Astrocyte of the spinal cord (primary cell): ENCODE measurements at regions not wholly inside any gene's neighbourhood (a gene's known extent, or its start where the extent isn't known, plus 50 kb on each side); places are given as distances from the start of the nearest gene placed in this dataset.
A peak's percentile ranks its signal among the peaks of the same experiment; 100 is the strongest.
"Not testable (repeated sequence)": the region's sequence is repeated elsewhere in the genome, so short reads cannot be mapped to it uniquely, and the experiment has no call there.

Experiments used
- DNase-seq: peaks from one replicate; pipeline ENCODE4 v3.0.0; 2011; ENCODE audit warnings: low read depth, low spot score
- H3K4me3 ChIP-seq: 2 replicates; pipeline ENCODE4 v1.5.1; 2011; ENCODE audit warnings: low read depth, mild to moderate bottlenecking, low read length, moderate library complexity
- in situ Hi-C: cut with HindIII; loops from 2 replicates; pipeline ENCODE4 v1.10.0; 2017; ENCODE audit warnings: low sequenced_read_pairs
- TF ChIP-seq, protein P1 (sequence below): IDR thresholded peaks from 2 replicates; pipeline ENCODE4 v1.5.1; 2012; ENCODE audit warnings: low read depth, mild to moderate bottlenecking, low read length, inconsistent platforms

DNA sequence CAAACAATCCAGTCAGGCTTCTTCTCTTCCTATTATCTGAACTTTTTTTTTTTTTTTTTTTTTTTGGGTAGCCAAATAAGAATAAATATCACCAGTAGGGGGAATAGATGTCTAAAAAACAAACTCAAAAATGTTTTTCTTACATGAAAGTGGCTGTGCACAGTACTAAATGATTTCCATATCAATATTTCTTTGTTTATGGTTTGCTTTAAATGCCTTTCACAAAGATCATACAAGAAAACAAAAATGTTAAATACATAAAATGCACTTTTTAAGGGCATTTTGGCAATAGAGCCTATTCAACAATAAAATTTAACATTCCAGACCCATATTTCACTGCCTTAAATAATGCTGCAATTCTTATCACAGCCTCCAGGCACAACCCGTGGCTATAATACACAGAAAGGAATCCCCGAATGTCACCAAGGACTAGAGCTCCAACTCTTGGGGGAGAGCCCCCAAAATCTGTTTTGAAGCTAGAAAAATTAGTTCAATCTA is 91.1 kb upstream of the TBCA start:
- DNase-seq = peak; percentile 48
- TF ChIP-seq, protein P1, sequence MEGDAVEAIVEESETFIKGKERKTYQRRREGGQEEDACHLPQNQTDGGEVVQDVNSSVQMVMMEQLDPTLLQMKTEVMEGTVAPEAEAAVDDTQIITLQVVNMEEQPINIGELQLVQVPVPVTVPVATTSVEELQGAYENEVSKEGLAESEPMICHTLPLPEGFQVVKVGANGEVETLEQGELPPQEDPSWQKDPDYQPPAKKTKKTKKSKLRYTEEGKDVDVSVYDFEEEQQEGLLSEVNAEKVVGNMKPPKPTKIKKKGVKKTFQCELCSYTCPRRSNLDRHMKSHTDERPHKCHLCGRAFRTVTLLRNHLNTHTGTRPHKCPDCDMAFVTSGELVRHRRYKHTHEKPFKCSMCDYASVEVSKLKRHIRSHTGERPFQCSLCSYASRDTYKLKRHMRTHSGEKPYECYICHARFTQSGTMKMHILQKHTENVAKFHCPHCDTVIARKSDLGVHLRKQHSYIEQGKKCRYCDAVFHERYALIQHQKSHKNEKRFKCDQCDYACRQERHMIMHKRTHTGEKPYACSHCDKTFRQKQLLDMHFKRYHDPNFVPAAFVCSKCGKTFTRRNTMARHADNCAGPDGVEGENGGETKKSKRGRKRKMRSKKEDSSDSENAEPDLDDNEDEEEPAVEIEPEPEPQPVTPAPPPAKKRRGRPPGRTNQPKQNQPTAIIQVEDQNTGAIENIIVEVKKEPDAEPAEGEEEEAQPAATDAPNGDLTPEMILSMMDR = peak; percentile 32
- in situ Hi-C loops = no loop called here
- H3K4me3 ChIP-seq = no peak overlapping the region

DNA sequence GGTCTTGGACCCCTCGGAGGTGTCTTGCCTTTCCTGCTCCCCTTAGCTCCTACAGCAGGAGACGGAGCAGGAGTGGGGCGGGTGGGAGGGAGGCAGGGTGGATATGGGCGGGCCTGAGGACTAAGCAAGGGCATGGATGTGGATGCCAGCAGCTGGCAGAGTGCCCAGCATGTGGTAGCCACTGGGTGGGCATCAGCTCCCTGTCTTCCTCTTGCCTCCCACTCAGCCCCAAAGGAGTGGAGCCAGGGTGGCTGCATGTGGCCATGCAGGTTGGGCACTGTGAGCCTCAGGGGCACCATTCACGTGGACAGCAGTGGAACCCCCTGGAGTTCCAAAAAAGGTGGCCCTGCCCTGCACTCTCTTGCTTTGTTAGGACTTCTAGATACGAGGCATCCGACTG is 90.1 kb upstream of the TBCA start:
- in situ Hi-C loops = no loop called here
- no peak for DNase-seq
- TF ChIP-seq, protein P1 = no peak

DNA sequence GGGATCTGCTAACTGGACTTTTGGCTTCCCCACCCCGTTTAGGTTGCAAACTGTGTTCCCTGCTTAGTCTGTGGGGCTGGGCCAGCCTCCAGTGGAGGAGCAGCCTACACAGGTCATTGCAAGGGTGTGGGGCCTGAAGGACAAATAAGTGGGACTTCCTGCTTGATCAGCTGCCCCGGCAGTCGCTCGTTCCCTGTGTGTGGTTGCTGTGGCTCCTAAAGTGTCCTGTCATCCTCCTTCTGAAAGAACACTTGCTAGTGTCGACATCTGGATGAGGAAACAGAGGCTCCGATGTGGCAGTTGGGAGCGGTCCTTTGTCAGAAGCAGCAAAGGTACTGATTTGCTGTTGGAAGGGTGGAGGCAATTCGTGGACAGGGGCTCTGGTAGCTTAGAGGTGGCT is 88.9 kb upstream of the TBCA start:
- H3K4me3 ChIP-seq = no peak overlapping the region
- DNase-seq = no peak
- TF ChIP-seq, protein P1 = no peak
- in situ Hi-C loops = no loop called here

More for the DNA sequence above, 90.1 kb upstream of the TBCA start:
- H3K4me3 ChIP-seq = no peak overlapping the region

DNA sequence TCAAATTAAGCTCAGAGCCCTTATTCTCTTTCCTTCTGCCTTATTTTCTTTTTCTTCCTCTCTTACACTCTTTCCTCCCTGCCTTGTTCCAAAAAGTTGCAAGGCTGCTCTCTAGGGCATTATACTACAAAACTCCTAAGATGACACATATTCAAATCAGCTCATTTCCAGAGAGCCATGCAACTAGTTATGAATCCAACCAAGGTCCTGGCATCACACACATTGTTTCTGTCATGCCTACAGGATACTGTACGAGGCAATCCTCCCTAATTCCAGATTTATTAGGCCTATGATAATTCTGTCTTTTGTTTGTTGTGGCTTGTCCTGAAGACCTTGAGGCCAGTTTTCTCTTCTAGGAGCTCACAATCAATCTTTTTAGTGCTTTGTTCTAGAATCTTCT is 87.0 kb upstream of the TBCA start:
- DNase-seq = no peak
- H3K4me3 ChIP-seq = no peak overlapping the region
- TF ChIP-seq, protein P1 = no peak
- in situ Hi-C loops = no loop called here

DNA sequence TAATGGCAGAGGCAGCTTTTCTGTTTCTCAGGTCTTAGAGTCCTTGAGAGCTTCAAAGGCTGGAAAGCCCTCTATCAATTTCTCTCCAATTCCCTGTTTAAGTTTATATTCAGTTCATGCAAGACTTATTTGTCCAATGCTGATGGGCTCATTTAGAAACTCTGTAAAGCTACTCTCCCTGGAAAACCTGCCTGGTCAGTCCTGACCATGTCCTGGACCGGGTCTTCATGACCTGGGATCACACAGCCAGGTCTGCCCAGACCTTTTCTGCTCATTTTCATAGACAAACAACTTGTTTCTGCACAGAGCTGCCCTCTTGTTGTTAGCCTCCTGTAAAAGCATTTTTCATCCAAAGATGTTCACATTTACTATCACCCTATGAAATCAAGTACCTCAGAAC is 85.4 kb upstream of the TBCA start:
- TF ChIP-seq, protein P1 = no peak
- no peak overlapping the region for H3K4me3 ChIP-seq
- in situ Hi-C loops = no loop called here
- no peak for DNase-seq

DNA sequence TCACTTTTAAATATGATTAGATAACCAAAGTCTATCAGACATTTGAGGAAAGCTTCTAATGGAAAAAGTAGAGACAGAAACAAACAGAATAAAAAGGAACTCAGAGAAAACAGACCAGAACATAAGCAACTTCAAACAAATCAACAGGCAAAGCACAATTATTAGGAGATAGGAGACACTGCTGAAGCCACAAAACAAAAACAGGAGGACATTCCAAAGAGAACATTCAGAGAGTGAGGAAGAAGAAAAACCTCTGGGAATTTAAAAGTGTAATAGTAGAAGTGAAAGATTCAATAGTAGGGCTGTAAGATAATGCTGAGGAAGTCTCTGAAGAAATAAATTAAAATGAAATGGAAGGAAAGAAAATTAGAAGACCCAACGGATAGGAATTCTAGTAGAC is 83.2 kb upstream of the TBCA start:
- TF ChIP-seq, protein P1 = no peak
- in situ Hi-C loops = no loop called here
- DNase-seq = peak; percentile 21

DNA sequence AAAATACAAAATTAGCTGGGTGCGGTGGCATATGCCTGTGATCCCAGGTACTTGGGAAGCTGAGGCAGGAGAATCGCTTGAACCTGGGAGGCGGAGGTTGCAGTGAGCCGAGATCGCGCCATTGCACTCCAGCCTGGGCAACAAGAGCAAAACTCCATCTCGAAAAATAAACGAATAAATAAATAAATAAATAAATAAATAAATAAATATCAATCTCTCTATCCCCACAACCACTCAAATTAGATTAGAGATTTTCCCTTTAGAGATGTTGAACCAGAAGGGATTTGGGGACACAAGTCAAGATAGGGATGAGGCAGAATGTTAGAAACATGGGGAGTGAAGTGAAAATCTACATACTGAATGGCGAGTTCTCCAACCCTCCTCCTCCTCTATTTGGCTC is 82.5 kb upstream of the TBCA start:
- DNase-seq, H3K4me3 ChIP-seq, in situ Hi-C loops: not testable (repeated sequence)

More for the DNA sequence above, 83.2 kb upstream of the TBCA start:
- H3K4me3 ChIP-seq = no peak overlapping the region
